H1 (cell line): ENCODE measurements at regions not wholly inside any gene's neighbourhood (a gene's known extent, or its start where the extent isn't known, plus 50 kb on each side); places are given as distances from the start of the nearest gene placed in this dataset.

Source experiments
- CREB1 ChIP-seq: IDR thresholded peaks from 2 replicates; pipeline ENCODE4 v1.6.1; 2012; ENCODE audit warnings: inconsistent platforms
- KDM5A ChIP-seq: fragments of 200-600 bp; IDR thresholded peaks from 2 replicates; pipeline ENCODE4 v1.7.1; 2012; ENCODE audit warnings: mild to moderate bottlenecking, low read length, inconsistent platforms, mixed read lengths
- SIN3A ChIP-seq, 2 experiments: IDR thresholded peaks in 1 of 2; conservative IDR thresholded peaks in 1 of 2; 2 replicates each; pipeline ENCODE4 v1.6.1; 2011 to 2012; ENCODE audit warnings: low read length in 2 of 2, improper control_type of control experiment in 1 of 2, low read depth in 1 of 2, mild to moderate bottlenecking in 1 of 2

- TF ChIP-seq KDM5A: no peak
- TF ChIP-seq SIN3A (conservative IDR thresholded peaks at IDR 0.05 in 1 of 2, IDR thresholded peaks at IDR 0.05 in 1 of 2; ENCODE audit: low read depth in 1 of 2, low read length in 2 of 2): no peak
- TF ChIP-seq CREB1: no peak
Observed at GRCh38 chr1:147851149-147851548, 51.4 kb upstream of the GJA8 start (continued).
